Spinal cord (tissue), 9 donors: ENCODE measurements at regions not wholly inside any gene's neighbourhood (a gene's known extent, or its start where the extent isn't known, plus 50 kb on each side); places are given as distances from the start of the nearest gene placed in this dataset.

ENCODE experiments used
- DNase-seq, 6 donors: peaks; one replicate each; pipeline versions ENCODE4 v3.0.0 to v3.0.0-alpha.2; 2013 to 2015; ENCODE audit warnings: low spot score in 6 of 6, low read depth in 4 of 6
- H3K27ac ChIP-seq: one replicate; pipeline ENCODE4 v1.5.1; 2013; ENCODE audit warnings: low read depth, low read length, control low read depth
- H3K27me3 ChIP-seq: one replicate; pipeline ENCODE4 v1.6.1; 2013; ENCODE audit warnings: low read length; ENCODE audit not compliant: control insufficient read depth, insufficient read depth
- H3K36me3 ChIP-seq: one replicate; pipeline ENCODE4 v1.6.1; 2013; ENCODE audit warnings: low read length; ENCODE audit not compliant: control insufficient read depth, insufficient read depth
- H3K4me1 ChIP-seq: one replicate; pipeline ENCODE4 v1.6.1; 2013; ENCODE audit warnings: low read length; ENCODE audit not compliant: control insufficient read depth, insufficient read depth
- H3K4me3 ChIP-seq: one replicate; pipeline ENCODE4 v1.5.1; 2013; ENCODE audit warnings: low read depth, low read length, control low read depth
- H3K9me3 ChIP-seq: one replicate; pipeline ENCODE4 v1.6.1; 2013; ENCODE audit warnings: low read length; ENCODE audit not compliant: control insufficient read depth, insufficient read depth
- WGBS: methylation state at CpG from one replicate; pipeline ENCODE4 v1.1.5; 2013; ENCODE audit warnings: missing lambda C conversion rate; ENCODE audit not compliant: insufficient coverage; 5-methylcytosine and 5-hydroxymethylcytosine counted together
- donor health status: healthy.

- WGBS: 67% methylated on average over 2 of the region's 2 CpGs
- DNase-seq: peak in 2 of 6 donors; percentile 38
- H3K27ac ChIP-seq: no peak overlapping the region
- H3K4me3 ChIP-seq: no peak overlapping the region
- H3K9me3 ChIP-seq: no peaks in the 10 kb centered on the region
- no peaks in the 10 kb centered on the region for H3K4me1 ChIP-seq
- H3K27me3 ChIP-seq: no peaks in the 10 kb centered on the region
- H3K36me3 ChIP-seq: no peaks in the 10 kb centered on the region
Measured at GRCh38 chr4:12186526-12186925, 757.8 kb upstream of the HS3ST1 start.

- H3K27ac ChIP-seq: no peak overlapping the region
- H3K27me3 ChIP-seq: no peaks in the 10 kb centered on the region
- DNase-seq: peak in 2 of 6 donors; percentile 25 to 48
- H3K9me3 ChIP-seq: no peaks in the 10 kb centered on the region
- no peaks in the 10 kb centered on the region for H3K36me3 ChIP-seq
- WGBS: 69% methylated on average over 10 of the region's 11 CpGs
- H3K4me1 ChIP-seq: no peaks in the 10 kb centered on the region
- H3K4me3 ChIP-seq: no peak overlapping the region
Measured at GRCh38 chr4:12178614-12179610, 750.2 kb upstream of the HS3ST1 start.

- no peaks in the 10 kb centered on the region for H3K9me3 ChIP-seq
- no peak overlapping the region for H3K4me3 ChIP-seq
- H3K27me3 ChIP-seq: no peaks in the 10 kb centered on the region
- no CpG with 5 or more reads among the region's 2 CpGs for WGBS
- DNase-seq: no peak
- no peaks in the 10 kb centered on the region for H3K4me1 ChIP-seq
- no peaks in the 10 kb centered on the region for H3K36me3 ChIP-seq
- H3K27ac ChIP-seq: no peak overlapping the region
Measured at GRCh38 chr4:12177416-12177815, 748.7 kb upstream of the HS3ST1 start.

GRCh38 chr4:12173496-12173895, 744.8 kb upstream of the HS3ST1 start:
- H3K9me3 ChIP-seq: no peaks in the 10 kb centered on the region
- 94% methylated on average over 3 of the region's 4 CpGs for WGBS
- no peaks in the 10 kb centered on the region for H3K27me3 ChIP-seq
- no peaks in the 10 kb centered on the region for H3K36me3 ChIP-seq
- no peak overlapping the region for H3K4me3 ChIP-seq
- no peak for DNase-seq
- H3K4me1 ChIP-seq: no peaks in the 10 kb centered on the region
- H3K27ac ChIP-seq: no peak overlapping the region

DNA sequence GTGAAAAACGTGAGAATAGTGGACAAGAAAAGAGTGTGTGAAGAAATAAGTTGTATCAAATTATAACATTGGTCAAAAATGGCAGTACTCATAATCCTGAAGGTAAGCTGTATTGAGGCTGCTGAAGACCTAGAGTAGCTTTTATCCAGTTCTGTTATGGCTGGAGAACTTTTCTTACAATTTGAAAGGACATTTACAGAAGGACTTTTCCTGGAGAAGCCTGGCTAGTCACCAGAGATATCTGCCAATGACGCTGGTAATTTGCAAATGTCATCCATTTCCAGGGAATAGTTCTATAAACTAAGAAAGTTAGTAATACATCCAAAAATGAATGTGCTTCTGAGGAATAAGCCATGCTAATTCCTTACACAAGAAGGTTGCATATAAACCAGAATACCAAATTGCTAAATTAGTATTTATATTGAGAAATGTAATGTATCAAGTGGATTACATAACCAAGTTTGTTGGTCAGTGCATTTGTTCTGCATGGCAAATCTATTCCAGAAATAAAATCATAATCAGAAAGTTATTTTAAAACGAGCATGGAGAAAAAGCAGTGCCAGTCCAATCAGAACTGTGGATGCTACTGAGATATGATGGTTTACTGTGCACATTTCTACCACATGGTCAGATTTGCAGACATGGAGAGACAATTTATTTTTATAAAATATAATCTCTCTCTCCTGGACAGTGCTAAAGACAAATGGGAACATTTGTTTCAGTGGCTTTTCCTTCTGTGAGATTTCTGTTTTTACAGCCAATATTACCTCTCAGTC, 743.7 kb upstream of the HS3ST1 start:
- Histone ChIP-seq H3K4me3 (no peak overlapping the region), H3K36me3 (no peaks in the 10 kb centered on the region), H3K27me3 (no peaks in the 10 kb centered on the region), H3K9me3 (no peaks in the 10 kb centered on the region), H3K4me1 (no peaks in the 10 kb centered on the region), H3K27ac (no peak overlapping the region)
- WGBS: 80% methylated on average over 1 of the region's 3 CpGs
- no peak for DNase-seq

GRCh38 chr4:12170308-12170707, 741.6 kb upstream of the HS3ST1 start:
- Histone ChIP-seq H3K27me3 (no peaks in the 10 kb centered on the region), H3K36me3 (no peaks in the 10 kb centered on the region), H3K4me3 (no peak overlapping the region), H3K27ac (no peak overlapping the region), H3K4me1 (no peaks in the 10 kb centered on the region), H3K9me3 (no peaks in the 10 kb centered on the region)
- DNase-seq: peak in 1 of 6 donors; percentile 15
- WGBS: 85% methylated on average over 3 of the region's 4 CpGs

- H3K36me3 ChIP-seq: no peaks in the 10 kb centered on the region
- no peaks in the 10 kb centered on the region for H3K27me3 ChIP-seq
- no peak for DNase-seq
- H3K9me3 ChIP-seq: no peaks in the 10 kb centered on the region
- no peak overlapping the region for H3K27ac ChIP-seq
- H3K4me1 ChIP-seq: no peaks in the 10 kb centered on the region
- H3K4me3 ChIP-seq: no peak overlapping the region
Measured at GRCh38 chr4:12165616-12166015, 736.9 kb upstream of the HS3ST1 start.

DNA sequence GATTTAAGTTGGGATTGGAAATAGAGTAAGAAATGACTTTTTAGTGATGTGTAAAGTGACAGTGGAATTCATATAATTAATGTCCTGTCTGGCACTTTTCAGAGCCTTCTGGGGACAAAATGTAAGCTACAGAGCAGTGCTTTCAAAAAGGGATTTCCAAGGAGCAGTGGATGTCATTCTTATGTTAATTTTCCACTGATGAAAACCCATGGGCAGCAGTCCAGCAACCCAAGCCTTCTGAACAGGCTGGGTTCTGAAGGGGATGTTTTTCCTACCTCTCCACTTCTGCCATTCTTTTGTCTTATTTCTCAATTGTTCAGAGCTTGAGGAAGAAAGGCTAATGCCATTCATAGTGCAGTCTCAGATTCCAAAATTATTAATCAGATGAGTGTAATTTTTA, 717.6 kb upstream of the HS3ST1 start:
- Histone ChIP-seq H3K27me3 (no peaks in the 10 kb centered on the region), H3K4me3 (no peak overlapping the region), H3K4me1 (no peaks in the 10 kb centered on the region), H3K27ac (no peak overlapping the region), H3K36me3 (no peaks in the 10 kb centered on the region), H3K9me3 (no peaks in the 10 kb centered on the region)
- peak in 5 of 6 donors; percentile 40 to 84 (median 48) for DNase-seq

DNA sequence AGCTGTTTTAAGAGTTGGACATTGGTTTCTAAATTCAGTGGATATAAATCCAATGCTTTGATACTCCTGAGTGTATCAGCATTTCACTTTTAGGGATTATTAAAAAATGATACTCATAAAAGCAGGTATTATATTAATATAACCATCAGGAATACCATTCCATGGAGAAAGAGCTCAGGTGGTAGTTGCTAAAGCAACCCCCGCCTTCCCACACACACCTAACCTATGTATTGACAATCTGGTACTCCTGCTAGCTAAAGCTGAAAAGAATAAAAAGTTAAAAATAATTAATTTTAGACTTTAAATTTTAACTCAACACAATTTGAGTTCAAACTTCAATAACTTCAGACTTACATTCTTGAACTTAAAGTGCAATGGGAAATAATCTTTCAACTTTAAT, 717.1 kb upstream of the HS3ST1 start:
- Histone ChIP-seq H3K36me3 (no peaks in the 10 kb centered on the region), H3K4me3 (no peak overlapping the region), H3K4me1 (no peaks in the 10 kb centered on the region), H3K27ac (no peak overlapping the region), H3K27me3 (no peaks in the 10 kb centered on the region), H3K9me3 (no peaks in the 10 kb centered on the region)
- no peak for DNase-seq
- WGBS: no CpG with 5 or more reads among the region's 1 CpG
